ENCODE measurements at regions not wholly inside any gene's neighbourhood (a gene's known extent, or its start where the extent isn't known, plus 50 kb on each side); places are given as distances from the start of the nearest gene placed in this dataset.

DNA sequence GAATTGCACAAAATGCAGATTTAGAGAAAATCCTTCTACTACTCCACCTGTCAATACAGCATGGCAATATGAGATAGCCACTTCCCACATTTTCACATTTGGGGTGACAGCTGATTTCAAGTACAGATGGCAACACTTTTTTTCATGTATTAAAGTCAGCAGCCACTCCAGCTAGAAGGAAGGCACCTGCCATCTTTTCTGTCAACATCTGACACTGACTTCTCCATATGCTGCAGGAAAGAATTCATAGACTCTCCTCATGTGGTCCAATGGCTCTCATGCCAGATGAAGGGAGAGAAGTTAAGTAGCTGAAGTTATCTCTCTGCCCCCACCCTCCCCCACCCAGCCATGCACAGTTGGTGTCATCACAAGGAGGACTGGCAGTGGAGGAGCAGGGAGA, 912.0 kb downstream of the SORCS1 start:
- TF ChIP-seq CTCF (IDR thresholded peaks at IDR 0.05) (no peak), TCF7L2 (IDR thresholded peaks at IDR 0.05; ENCODE audit: low read depth, low read length) (no peak), POLR2AphosphoS5 (IDR thresholded peaks at IDR 0.05; ENCODE audit: low read depth, low read length) (no peak), SIN3A (IDR thresholded peaks at IDR 0.05; ENCODE audit: borderline replicate concordance, insufficient read depth, low read depth, low read length) (no peak)
- TF ChIP-seq, protein P1, sequence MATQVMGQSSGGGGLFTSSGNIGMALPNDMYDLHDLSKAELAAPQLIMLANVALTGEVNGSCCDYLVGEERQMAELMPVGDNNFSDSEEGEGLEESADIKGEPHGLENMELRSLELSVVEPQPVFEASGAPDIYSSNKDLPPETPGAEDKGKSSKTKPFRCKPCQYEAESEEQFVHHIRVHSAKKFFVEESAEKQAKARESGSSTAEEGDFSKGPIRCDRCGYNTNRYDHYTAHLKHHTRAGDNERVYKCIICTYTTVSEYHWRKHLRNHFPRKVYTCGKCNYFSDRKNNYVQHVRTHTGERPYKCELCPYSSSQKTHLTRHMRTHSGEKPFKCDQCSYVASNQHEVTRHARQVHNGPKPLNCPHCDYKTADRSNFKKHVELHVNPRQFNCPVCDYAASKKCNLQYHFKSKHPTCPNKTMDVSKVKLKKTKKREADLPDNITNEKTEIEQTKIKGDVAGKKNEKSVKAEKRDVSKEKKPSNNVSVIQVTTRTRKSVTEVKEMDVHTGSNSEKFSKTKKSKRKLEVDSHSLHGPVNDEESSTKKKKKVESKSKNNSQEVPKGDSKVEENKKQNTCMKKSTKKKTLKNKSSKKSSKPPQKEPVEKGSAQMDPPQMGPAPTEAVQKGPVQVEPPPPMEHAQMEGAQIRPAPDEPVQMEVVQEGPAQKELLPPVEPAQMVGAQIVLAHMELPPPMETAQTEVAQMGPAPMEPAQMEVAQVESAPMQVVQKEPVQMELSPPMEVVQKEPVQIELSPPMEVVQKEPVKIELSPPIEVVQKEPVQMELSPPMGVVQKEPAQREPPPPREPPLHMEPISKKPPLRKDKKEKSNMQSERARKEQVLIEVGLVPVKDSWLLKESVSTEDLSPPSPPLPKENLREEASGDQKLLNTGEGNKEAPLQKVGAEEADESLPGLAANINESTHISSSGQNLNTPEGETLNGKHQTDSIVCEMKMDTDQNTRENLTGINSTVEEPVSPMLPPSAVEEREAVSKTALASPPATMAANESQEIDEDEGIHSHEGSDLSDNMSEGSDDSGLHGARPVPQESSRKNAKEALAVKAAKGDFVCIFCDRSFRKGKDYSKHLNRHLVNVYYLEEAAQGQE (IDR thresholded peaks at IDR 0.05; ENCODE audit: insufficient read depth in 1 of 2, low read depth in 2 of 2, low read length in 1 of 2), result no peak

Data from Panc1 (cell line).